HUES48 (cell line): ENCODE measurements at regions not wholly inside any gene's neighbourhood (a gene's known extent, or its start where the extent isn't known, plus 50 kb on each side); places are given as distances from the start of the nearest gene placed in this dataset.

ENCODE experiments used
- H3K27ac ChIP-seq: one replicate; pipeline ENCODE4 v1.7.0; 2013; ENCODE audit warnings: low read depth, low read length, inconsistent platforms
- H3K27me3 ChIP-seq: 2 replicates; pipeline ENCODE4 v1.6.1; 2013; ENCODE audit warnings: mild to moderate bottlenecking, low read length; ENCODE audit not compliant: control insufficient read depth, insufficient read depth
- H3K36me3 ChIP-seq: 2 replicates; pipeline ENCODE4 v1.6.1; 2013; ENCODE audit warnings: low read length; ENCODE audit not compliant: control insufficient read depth, insufficient read depth
- H3K4me1 ChIP-seq: 2 replicates; pipeline ENCODE4 v1.6.1; 2013; ENCODE audit warnings: mild to moderate bottlenecking, low read length; ENCODE audit not compliant: control insufficient read depth, insufficient read depth
- H3K4me3 ChIP-seq: 2 replicates; pipeline ENCODE4 v1.5.1; 2013; ENCODE audit warnings: mild to moderate bottlenecking, low read depth, low read length
- H3K9ac ChIP-seq: 2 replicates; pipeline ENCODE4 v1.6.1; 2013; ENCODE audit warnings: mild to moderate bottlenecking, low read depth, low read length, moderate library complexity
- H3K9me3 ChIP-seq: 2 replicates; pipeline ENCODE4 v1.6.1; 2013; ENCODE audit warnings: low read length; ENCODE audit not compliant: control insufficient read depth, insufficient read depth

DNA sequence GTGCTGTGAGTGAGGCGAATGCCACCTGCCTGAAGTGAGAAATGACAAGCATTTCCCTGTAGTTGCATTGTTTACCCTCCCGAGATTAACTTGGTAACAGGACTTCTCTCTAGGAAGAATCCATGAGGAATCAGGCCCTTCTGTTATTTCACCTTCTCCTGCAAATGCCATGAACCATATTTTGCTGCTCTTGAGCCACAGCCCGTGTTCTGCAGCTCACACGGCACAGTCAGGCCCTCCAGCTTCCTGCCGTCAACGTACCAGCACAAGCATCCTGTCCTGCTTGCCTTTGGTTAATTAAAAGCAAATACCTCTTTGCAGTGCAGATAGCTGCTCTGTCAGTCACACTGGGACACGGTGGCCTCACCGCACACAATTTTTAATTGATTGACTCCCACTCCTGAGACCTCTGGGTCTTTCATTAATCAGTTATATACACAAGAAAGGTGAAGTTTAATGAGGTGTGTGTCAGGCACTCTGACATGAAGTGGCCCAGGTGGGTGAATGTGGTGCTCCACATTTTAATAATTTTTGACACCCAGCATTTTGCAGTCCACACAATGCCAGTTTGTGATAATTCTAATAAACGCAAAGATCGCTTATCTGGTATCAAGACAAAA lies 95.3 kb upstream of the ASB18 start:
- Histone ChIP-seq H3K4me1 (no peaks in the 10 kb centered on the region), H3K4me3 (no peak overlapping the region), H3K9ac (no peak overlapping the region), H3K27me3 (no peaks in the 10 kb centered on the region), H3K27ac (no peak overlapping the region), H3K36me3 (no peaks in the 10 kb centered on the region), H3K9me3 (no peaks in the 10 kb centered on the region)

DNA sequence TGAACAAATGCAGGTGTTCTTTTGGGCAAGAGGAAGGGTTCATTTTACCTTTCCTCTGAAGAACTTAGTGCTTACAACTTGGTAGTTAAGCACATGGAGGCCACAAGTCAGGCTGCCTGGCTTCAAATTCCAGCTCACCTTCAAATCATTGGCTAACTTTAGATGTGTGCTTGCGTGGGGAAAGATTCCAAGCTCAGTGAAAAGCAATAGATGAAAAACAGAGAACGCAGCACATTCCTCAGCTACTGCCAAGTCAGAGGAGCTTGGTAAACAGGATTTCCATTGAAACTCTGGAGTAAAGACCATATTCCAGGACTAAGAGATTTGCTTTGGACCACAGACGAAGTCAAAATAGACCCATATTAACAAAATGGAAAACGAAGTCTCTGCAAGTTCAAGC lies 96.3 kb upstream of the ASB18 start:
- Histone ChIP-seq H3K36me3 (no peaks in the 10 kb centered on the region), H3K27me3 (no peaks in the 10 kb centered on the region), H3K4me3 (no peak overlapping the region), H3K27ac (no peak overlapping the region), H3K4me1 (no peaks in the 10 kb centered on the region), H3K9me3 (no peaks in the 10 kb centered on the region), H3K9ac (no peak overlapping the region)

DNA sequence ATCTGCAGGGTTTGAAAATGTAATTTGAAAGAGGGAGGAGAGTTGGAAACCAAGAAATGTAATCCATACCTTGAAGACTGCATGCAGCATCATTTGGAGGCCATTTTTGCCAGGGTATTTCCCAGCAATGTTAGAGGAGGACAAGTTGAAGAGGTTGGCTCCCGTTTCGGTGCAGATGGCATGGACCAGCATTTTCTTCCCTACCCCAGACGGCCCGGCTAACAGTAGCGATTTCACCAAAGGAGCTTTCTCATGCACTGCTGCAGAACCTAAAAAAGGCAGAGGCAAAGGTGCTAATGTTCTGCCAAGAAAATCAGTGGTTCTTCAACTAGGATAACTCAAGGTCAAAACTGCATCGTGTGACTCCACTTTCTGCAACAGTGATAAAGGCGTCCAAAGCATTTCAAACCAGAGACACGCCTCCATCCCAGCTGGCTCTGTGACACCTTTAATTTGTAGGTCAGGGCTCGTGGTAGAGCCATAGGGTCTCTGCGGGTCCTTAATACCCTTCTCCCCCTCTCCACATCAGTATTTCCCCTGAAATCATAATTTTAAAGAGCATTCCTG lies 99.6 kb upstream of the ASB18 start:
- Histone ChIP-seq H3K4me1 (no peaks in the 10 kb centered on the region), H3K9me3 (no peaks in the 10 kb centered on the region), H3K36me3 (no peaks in the 10 kb centered on the region), H3K9ac (no peak overlapping the region), H3K27ac (no peak overlapping the region), H3K4me3 (no peak overlapping the region), H3K27me3 (no peaks in the 10 kb centered on the region)

DNA sequence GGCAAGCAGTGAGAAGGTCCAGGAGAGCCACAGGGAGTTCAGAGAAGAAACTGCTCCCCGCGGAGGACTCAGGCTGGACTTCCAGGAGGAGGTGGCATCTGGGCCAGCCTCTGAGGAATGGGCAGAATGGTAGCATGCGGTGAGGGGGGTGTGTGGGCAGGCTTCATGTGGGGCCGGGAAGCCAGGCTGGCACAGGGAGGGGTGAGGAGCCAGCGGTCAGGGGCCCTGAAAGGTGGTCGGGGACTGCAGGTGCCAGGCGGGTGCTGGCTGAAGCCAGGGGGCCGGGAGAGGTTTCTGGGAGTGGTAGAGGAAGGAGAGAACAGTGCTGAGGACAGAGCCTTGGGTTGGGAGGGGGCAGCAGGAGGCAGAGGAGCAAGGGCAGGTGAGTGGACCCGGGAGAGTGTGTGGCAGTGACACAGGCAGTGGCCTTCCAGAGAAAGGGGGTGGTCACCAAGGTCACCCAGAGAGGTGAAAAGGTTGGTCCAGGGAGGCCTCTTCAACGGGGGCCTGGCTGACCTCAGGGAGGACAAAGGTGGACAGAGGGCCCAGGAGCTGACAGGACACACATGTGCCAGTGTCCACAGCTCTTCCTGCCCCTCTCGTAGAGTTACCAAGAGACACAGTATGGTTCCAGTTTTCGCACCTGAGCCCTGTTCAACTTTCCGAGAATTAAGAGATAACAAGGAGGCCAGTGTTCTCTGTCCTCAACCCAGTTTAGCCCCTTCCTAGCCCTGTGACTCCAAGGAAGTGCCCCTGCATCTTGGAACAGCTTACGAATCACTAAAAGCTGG lies 101.2 kb upstream of the ASB18 start:
- no peak overlapping the region for H3K4me3 ChIP-seq
- H3K9me3 ChIP-seq, result no peaks in the 10 kb centered on the region
- H3K9ac ChIP-seq, result no peak overlapping the region
- H3K36me3 ChIP-seq, result no peaks in the 10 kb centered on the region
- peaks cover 6% of the 10 kb centered on the region; the same call in 1 of the 2 replicates for H3K4me1 ChIP-seq
- no peak overlapping the region for H3K27ac ChIP-seq
- no peaks in the 10 kb centered on the region for H3K27me3 ChIP-seq

DNA sequence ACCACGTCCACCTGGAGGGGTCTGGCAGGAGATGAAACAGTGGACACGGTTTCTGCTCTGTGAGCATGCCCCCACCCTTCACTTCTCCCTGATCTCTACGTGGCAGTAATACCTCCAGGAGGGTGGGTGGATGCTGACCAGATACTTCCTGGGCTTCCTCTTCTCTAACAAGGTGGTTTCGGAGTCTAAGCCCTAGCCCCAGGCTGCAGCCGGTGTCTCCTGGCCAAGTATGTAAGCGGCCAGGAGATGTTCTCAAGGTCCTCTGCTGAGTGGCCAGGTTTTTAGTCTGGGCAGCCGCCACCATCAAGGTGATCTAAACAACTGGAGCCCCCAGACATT lies 101.8 kb upstream of the ASB18 start:
- no peaks in the 10 kb centered on the region for H3K9me3 ChIP-seq
- no peaks in the 10 kb centered on the region for H3K36me3 ChIP-seq
- peaks cover 6% of the 10 kb centered on the region; the same call in 1 of the 2 replicates for H3K4me1 ChIP-seq
- H3K27ac ChIP-seq, result no peak overlapping the region
- no peak overlapping the region for H3K9ac ChIP-seq
- H3K27me3 ChIP-seq, result no peaks in the 10 kb centered on the region
- H3K4me3 ChIP-seq, result no peak overlapping the region

DNA sequence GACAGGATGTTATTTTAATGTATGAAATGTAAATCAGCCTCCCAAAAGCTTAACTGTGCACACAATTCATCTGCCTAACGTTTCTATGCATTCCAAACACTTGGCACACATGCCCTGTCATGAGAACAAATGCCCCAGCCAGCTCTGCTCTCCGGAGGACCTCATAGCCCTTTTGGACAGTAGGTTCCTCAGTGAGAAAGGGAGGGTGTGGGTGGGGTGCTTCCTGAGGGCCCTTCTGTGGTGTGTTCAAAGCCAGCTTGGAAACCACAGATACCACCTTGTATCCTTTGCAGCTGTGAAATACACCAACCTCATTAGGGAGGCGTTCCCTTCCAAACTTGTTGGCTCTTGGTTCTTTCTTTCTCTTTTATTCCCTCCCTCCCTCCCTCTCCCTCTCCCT lies 102.2 kb upstream of the ASB18 start:
- Histone ChIP-seq H3K4me1 (peaks cover 6% of the 10 kb centered on the region; the same call in 1 of the 2 replicates), H3K36me3 (no peaks in the 10 kb centered on the region), H3K9ac (no peak overlapping the region), H3K27ac (no peak overlapping the region), H3K9me3 (no peaks in the 10 kb centered on the region), H3K4me3 (no peak overlapping the region), H3K27me3 (no peaks in the 10 kb centered on the region)

DNA sequence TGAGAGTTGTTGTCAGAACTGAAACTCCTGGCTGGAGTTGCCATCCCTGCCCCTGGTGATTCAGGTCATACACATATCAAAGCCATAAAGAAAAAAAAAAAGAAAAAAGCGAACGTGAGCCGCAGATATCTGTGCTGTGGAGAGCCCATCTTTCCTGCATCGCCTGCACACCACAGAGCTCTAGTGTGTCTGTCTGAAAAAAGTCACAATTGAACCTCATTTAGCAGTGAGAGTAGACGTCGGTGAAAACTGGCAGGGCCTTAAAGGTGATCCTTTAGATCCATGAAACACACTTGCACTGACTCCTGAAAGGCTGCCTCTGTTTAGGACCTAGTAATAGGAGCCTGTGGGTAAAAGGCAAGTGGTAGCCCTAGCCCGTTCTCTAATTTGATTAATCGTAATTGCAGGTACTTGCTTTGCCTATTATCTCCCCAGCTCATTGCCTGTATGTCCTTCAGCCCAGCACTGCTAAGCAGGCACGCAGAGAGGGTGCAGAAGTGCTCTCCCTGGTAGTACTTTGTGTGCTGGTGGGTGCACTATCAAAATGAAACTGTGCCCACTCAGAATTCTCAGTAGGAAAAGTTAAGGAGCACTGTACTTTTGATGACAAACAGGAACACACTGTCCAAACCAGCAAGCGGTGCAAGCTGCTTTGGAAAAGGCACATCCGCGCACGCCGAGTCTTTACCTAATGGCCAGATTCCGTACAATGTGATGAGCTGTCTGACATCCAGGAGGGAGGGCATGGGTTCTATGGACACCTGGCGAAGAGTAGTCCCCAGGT lies 103.5 kb upstream of the ASB18 start:
- no peaks in the 10 kb centered on the region for H3K27me3 ChIP-seq
- no peak overlapping the region for H3K9ac ChIP-seq
- no peaks in the 10 kb centered on the region for H3K9me3 ChIP-seq
- H3K4me1 ChIP-seq, result peaks cover 6% of the 10 kb centered on the region; the same call in 1 of the 2 replicates
- H3K27ac ChIP-seq, result no peak overlapping the region
- H3K36me3 ChIP-seq, result no peaks in the 10 kb centered on the region
- H3K4me3 ChIP-seq, result no peak overlapping the region

DNA sequence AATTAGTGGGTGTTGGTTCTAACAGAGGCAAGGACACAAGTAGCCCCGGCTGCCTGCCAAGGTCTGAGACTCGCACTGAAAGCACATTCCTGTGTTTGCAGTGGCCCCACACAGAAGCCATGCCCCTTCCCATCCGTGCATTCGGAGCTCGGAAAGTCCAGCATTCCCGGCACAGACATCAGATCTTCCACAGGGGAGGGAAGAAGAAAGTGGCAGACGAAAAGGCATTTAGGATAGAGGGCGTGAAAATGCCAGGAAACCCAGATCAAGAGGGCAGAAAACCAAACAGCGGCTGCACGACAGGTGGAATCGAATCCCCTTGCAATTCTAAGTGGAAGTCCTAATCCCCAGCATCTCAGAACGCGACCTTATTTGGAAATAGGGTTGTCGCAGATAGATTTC lies 105.5 kb upstream of the ASB18 start:
- H3K9me3 ChIP-seq, result no peaks in the 10 kb centered on the region
- H3K4me1 ChIP-seq, result peaks cover 6% of the 10 kb centered on the region; the same call in 1 of the 2 replicates
- no peak overlapping the region for H3K4me3 ChIP-seq
- H3K9ac ChIP-seq, result peak overlapping the region; percentile 60
- H3K27me3 ChIP-seq, result no peaks in the 10 kb centered on the region
- no peaks in the 10 kb centered on the region for H3K36me3 ChIP-seq
- no peak overlapping the region for H3K27ac ChIP-seq

DNA sequence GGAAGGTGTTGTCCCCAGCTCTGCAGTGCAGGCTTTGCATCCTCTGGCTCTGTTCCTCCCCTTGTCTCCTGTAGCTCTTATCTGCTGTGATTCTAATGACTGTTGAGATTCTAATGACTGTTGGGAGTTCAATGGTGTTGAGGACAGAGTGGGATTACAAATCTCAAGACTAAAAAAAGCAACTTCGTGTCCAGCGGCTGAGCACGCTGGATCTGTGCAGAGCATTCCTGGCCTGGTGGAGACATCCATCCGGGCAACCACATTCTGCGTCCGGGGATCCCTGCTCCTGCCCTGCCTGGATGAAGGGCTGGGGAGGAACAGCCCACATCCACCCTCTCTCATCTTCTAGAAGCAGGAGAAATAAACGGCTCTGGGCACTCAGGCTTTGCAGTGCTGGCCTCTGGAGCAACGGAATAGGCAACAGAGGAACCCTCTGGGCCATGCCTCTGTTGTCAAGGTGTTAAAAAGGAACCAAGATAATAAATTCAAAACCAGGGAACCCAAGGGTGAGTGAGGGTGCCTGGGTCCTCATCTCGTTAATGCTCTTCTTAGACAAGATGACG lies 106.7 kb upstream of the ASB18 start:
- Histone ChIP-seq H3K4me3 (no peak overlapping the region), H3K9ac (no peak overlapping the region), H3K4me1 (peaks cover 6% of the 10 kb centered on the region; the same call in 1 of the 2 replicates), H3K36me3 (no peaks in the 10 kb centered on the region), H3K27ac (no peak overlapping the region), H3K9me3 (no peaks in the 10 kb centered on the region), H3K27me3 (no peaks in the 10 kb centered on the region)

DNA sequence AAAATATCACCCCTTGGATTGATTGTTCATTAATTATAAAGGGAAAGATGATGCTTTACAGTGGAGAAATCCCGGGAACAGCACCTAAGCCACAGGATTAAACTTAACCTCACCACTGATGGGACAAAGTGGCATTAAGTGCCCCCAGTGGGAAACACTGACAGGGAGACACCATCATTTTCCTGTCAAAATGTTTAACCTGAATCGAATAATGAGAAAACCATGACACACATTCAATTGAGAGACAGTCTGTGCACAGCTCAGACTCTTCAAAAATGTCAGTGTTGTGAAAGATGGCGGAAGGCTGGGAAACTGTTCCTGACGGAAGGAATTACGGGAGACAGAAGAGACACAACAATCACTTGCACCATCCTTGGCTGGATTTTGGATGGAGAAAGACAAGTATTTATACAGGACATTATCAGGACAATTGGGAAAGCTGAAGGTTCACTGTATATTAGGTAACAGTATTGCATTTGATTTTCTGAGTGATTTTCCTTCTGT lies 111.8 kb upstream of the ASB18 start:
- H3K27ac ChIP-seq, result no peak overlapping the region
- no peaks in the 10 kb centered on the region for H3K9me3 ChIP-seq
- H3K27me3 ChIP-seq, result no peaks in the 10 kb centered on the region
- H3K4me3 ChIP-seq, result no peak overlapping the region
- no peak overlapping the region for H3K9ac ChIP-seq
- no peaks in the 10 kb centered on the region for H3K36me3 ChIP-seq
- H3K4me1 ChIP-seq, result no peaks in the 10 kb centered on the region
